Loucy (cell line): ENCODE measurements at regions not wholly inside any gene's neighbourhood (a gene's known extent, or its start where the extent isn't known, plus 50 kb on each side); places are given as distances from the start of the nearest gene placed in this dataset.

Experiments
- H2AFZ ChIP-seq: fragments of 200-600 bp; sonication (generic); 2 replicates; pipeline ENCODE4 v1.6.0; 2016; ENCODE audit warnings: antibody characterized with exemption, mild to moderate bottlenecking, low read length, moderate library complexity
- H3F3A ChIP-seq: fragments of 200-600 bp; 2 replicates; pipeline ENCODE4 v1.6.0; 2016; ENCODE audit warnings: antibody characterized with exemption, low read depth, mild to moderate bottlenecking
- H3K27me3 ChIP-seq: fragments of 200-600 bp; sonication (generic); 2 replicates; pipeline ENCODE4 v1.6.1; 2014; ENCODE audit warnings: low read length, mild to moderate bottlenecking; ENCODE audit not compliant: insufficient read depth, poor library complexity, severe bottlenecking
- H3K36me3 ChIP-seq: fragments of 200-600 bp; sonication (generic); 2 replicates; pipeline ENCODE4 v1.6.1; 2016; ENCODE audit warnings: low read length; ENCODE audit not compliant: insufficient read depth
- H3K4me1 ChIP-seq: fragments of 200-600 bp; sonication (generic); 2 replicates; pipeline ENCODE4 v1.5.1; 2014; ENCODE audit warnings: low read length, mild to moderate bottlenecking; ENCODE audit not compliant: insufficient read depth, poor library complexity, severe bottlenecking
- H3K4me2 ChIP-seq: fragments of 200-600 bp; sonication (generic); 2 replicates; pipeline ENCODE4 v1.6.0; 2014; ENCODE audit warnings: antibody characterized with exemption, low read length, low read depth, mild to moderate bottlenecking; ENCODE audit not compliant: poor library complexity, severe bottlenecking
- H3K4me3 ChIP-seq: fragments of 200-600 bp; sonication (generic); 2 replicates; pipeline ENCODE4 v1.5.1; 2014; ENCODE audit warnings: low read length, mild to moderate bottlenecking, mixed read lengths; ENCODE audit not compliant: poor library complexity, severe bottlenecking
- H3K79me2 ChIP-seq: fragments of 200-600 bp; sonication (generic); 2 replicates; pipeline ENCODE4 v1.6.1; 2014; ENCODE audit warnings: low read length; ENCODE audit not compliant: insufficient read depth
- H3K9ac ChIP-seq: fragments of 200-600 bp; sonication (generic); 2 replicates; pipeline ENCODE4 v1.6.0; 2014; ENCODE audit warnings: mild to moderate bottlenecking, low read depth, low read length, moderate library complexity; ENCODE audit not compliant: poor library complexity, severe bottlenecking
- H3K9me2 ChIP-seq: fragments of 200-600 bp; sonication (generic); replicated peaks from 2 replicates; pipeline ENCODE4 v1.6.1; 2016; ENCODE audit warnings: low read depth, low read length, mixed read lengths
- H3K9me3 ChIP-seq: fragments of 200-600 bp; sonication (generic); 2 replicates; pipeline ENCODE4 v1.6.1; 2014; ENCODE audit warnings: mild to moderate bottlenecking, antibody characterized with exemption, low read length, low read depth; ENCODE audit not compliant: insufficient read depth
- H4K20me1 ChIP-seq: fragments of 200-600 bp; sonication (generic); 2 replicates; pipeline ENCODE4 v1.6.0; 2014; ENCODE audit warnings: antibody characterized with exemption, low read length, mild to moderate bottlenecking; ENCODE audit not compliant: insufficient read depth, poor library complexity, severe bottlenecking
- EZH2phosphoT487 ChIP-seq: fragments of 200-600 bp; IDR thresholded peaks from 2 replicates; pipeline ENCODE4 v1.6.1; 2018; ENCODE audit warnings: antibody characterized with exemption, mild to moderate bottlenecking, moderate library complexity, borderline replicate concordance
- TF ChIP-seq, protein P1 (sequence below): fragments of 200-600 bp; sonication (generic); conservative IDR thresholded peaks from 2 replicates; pipeline ENCODE4 v1.5.1; 2014; ENCODE audit warnings: mild to moderate bottlenecking, antibody characterized with exemption, low read length

DNA sequence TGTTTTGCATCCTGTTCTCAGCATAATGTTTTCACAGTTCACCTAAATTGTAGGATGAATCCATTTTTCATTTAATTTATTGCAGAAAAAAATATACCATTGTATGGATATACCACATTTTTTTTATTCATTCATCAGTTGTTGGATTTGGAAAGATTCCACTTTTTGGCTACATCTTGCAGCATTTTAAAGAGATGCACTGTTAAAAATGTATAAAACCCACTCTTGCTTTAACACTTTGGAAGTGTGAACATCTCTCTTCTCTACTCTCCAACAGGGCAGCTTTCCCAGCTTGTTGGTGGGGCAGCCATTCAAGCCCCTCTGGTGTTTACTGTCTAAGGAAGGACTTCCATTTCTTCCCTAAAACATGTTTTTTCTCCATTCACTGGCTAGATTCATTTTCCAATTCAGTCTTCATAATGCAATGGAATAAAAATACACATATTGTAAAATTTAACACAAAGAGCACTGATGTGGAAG is 104.4 kb upstream of the CBLN2 start:
- Histone ChIP-seq H3F3A (no peaks in the 10 kb centered on the region), H3K4me2 (no peak overlapping the region), H4K20me1 (no peaks in the 10 kb centered on the region), H3K4me3 (no peak overlapping the region), H3K9me2 (no peaks in the 10 kb centered on the region), H3K4me1 (no peaks in the 10 kb centered on the region), H3K79me2 (no peaks in the 10 kb centered on the region), H2AFZ (no peak overlapping the region), H3K9me3 (no peaks in the 10 kb centered on the region), H3K36me3 (no peaks in the 10 kb centered on the region), H3K27me3 (no peaks in the 10 kb centered on the region), H3K9ac (no peak overlapping the region)
- TF ChIP-seq EZH2phosphoT487, result no peak
- TF ChIP-seq, protein P1, sequence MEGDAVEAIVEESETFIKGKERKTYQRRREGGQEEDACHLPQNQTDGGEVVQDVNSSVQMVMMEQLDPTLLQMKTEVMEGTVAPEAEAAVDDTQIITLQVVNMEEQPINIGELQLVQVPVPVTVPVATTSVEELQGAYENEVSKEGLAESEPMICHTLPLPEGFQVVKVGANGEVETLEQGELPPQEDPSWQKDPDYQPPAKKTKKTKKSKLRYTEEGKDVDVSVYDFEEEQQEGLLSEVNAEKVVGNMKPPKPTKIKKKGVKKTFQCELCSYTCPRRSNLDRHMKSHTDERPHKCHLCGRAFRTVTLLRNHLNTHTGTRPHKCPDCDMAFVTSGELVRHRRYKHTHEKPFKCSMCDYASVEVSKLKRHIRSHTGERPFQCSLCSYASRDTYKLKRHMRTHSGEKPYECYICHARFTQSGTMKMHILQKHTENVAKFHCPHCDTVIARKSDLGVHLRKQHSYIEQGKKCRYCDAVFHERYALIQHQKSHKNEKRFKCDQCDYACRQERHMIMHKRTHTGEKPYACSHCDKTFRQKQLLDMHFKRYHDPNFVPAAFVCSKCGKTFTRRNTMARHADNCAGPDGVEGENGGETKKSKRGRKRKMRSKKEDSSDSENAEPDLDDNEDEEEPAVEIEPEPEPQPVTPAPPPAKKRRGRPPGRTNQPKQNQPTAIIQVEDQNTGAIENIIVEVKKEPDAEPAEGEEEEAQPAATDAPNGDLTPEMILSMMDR, result no peak

GRCh38 chr18:72648079-72648478 is 103.9 kb upstream of the CBLN2 start:
- TF ChIP-seq EZH2phosphoT487, result no peak
- TF ChIP-seq, protein P1, result no peak

GRCh38 chr18:72640557-72640956 is 96.4 kb upstream of the CBLN2 start:
- H3K4me3 ChIP-seq, result no peak overlapping the region
- no peaks in the 10 kb centered on the region for H4K20me1 ChIP-seq
- no peaks in the 10 kb centered on the region for H3K9me2 ChIP-seq
- TF ChIP-seq EZH2phosphoT487, result no peak
- TF ChIP-seq, protein P1, result no peak
- H3K79me2 ChIP-seq, result no peaks in the 10 kb centered on the region
- H3K9ac ChIP-seq, result no peak overlapping the region
- H2AFZ ChIP-seq, result no peak overlapping the region
- H3K4me1 ChIP-seq, result no peaks in the 10 kb centered on the region
- H3K4me2 ChIP-seq, result no peak overlapping the region
- H3K27me3 ChIP-seq, result no peaks in the 10 kb centered on the region
- no peaks in the 10 kb centered on the region for H3F3A ChIP-seq
- no peaks in the 10 kb centered on the region for H3K36me3 ChIP-seq
- no peaks in the 10 kb centered on the region for H3K9me3 ChIP-seq

More at GRCh38 chr18:72648079-72648478, 103.9 kb upstream of the CBLN2 start:
- no peaks in the 10 kb centered on the region for H3K79me2 ChIP-seq
- no peaks in the 10 kb centered on the region for H3F3A ChIP-seq
- H4K20me1 ChIP-seq, result no peaks in the 10 kb centered on the region
- H3K9ac ChIP-seq, result no peak overlapping the region
- H3K9me2 ChIP-seq, result no peaks in the 10 kb centered on the region
- H2AFZ ChIP-seq, result no peak overlapping the region
- H3K4me1 ChIP-seq, result no peaks in the 10 kb centered on the region
- H3K4me2 ChIP-seq, result no peak overlapping the region
- no peak overlapping the region for H3K4me3 ChIP-seq
- no peaks in the 10 kb centered on the region for H3K36me3 ChIP-seq
- H3K27me3 ChIP-seq, result no peaks in the 10 kb centered on the region
- no peaks in the 10 kb centered on the region for H3K9me3 ChIP-seq
